H1 (cell line): ENCODE measurements at regions not wholly inside any gene's neighbourhood (a gene's known extent, or its start where the extent isn't known, plus 50 kb on each side); places are given as distances from the start of the nearest gene placed in this dataset.

ENCODE experiments used
- CTCF ChIA-PET: fragments of 300-600 bp; sonication (Branson Sonifier 250); formaldehyde crosslinking; loops from one replicate; lab custom pipeline; 2021; ENCODE audit not compliant: partially characterized antibody; lab: Charles Lee
- POLR2A ChIA-PET: fragments of 300-600 bp; sonication (Branson Sonifier 250); formaldehyde crosslinking; loops from one replicate; lab custom pipeline; 2021; ENCODE audit warnings: inconsistent platforms; ENCODE audit not compliant: partially characterized antibody; lab: Charles Lee
- DNase-seq, 2 experiments: peaks; one replicate each; pipeline versions ENCODE4 v3.0.0 to v3.0.0-alpha.2; 2010 to 2022; ENCODE audit warnings: low spot score in 2 of 2, low read depth in 1 of 2, mixed read lengths in 1 of 2
- FAIRE-seq: peaks from 2 replicates; lab custom pipeline; 2011; peaks lifted over from hg19 to GRCh38; lab: Jason Lieb, UNC
- H2AFZ ChIP-seq: 2 replicates; pipeline ENCODE4 v1.8.1; 2012; ENCODE audit warnings: low read length, inconsistent platforms
- H2AK5ac ChIP-seq: 2 replicates; pipeline ENCODE4 v1.6.1; 2013; ENCODE audit warnings: low read depth, low read length
- H2BK120ac ChIP-seq: replicated peaks from 2 replicates; pipeline ENCODE3; 2013; ENCODE audit warnings: low read depth, low read length, inconsistent platforms
- H2BK12ac ChIP-seq: 2 replicates; pipeline ENCODE4 v1.6.1; 2013; ENCODE audit warnings: low read depth, low read length
- H2BK15ac ChIP-seq: 2 replicates; pipeline ENCODE4 v1.6.1; 2013; ENCODE audit warnings: low read length
- H2BK20ac ChIP-seq: 2 replicates; pipeline ENCODE4 v1.6.1; 2013; ENCODE audit warnings: low read length
- H2BK5ac ChIP-seq: 2 replicates; pipeline ENCODE4 v1.6.1; 2013; ENCODE audit warnings: low read depth, low read length
- H3K14ac ChIP-seq: 2 replicates; pipeline ENCODE4 v1.6.1; 2013; ENCODE audit warnings: inconsistent platforms; ENCODE audit not compliant: insufficient read length
- H3K18ac ChIP-seq: 2 replicates; pipeline ENCODE4 v1.6.1; 2013; ENCODE audit warnings: low read length; ENCODE audit errors: extremely low read depth
- H3K23ac ChIP-seq: 2 replicates; pipeline ENCODE4 v1.6.1; 2013; ENCODE audit warnings: inconsistent platforms; ENCODE audit not compliant: insufficient read length
- H3K23me2 ChIP-seq: 2 replicates; pipeline ENCODE4 v1.6.1; 2013; ENCODE audit warnings: low read depth, low read length
- H3K27ac ChIP-seq: 2 replicates; pipeline ENCODE4 v1.6.1; 2011; ENCODE audit warnings: low read depth, low read length, inconsistent platforms
- H3K27me3 ChIP-seq, 4 experiments: replicated peaks in 1 of 4; 1 replicate in 1 of 4; 2 replicates in 3 of 4; pipeline versions ENCODE4 v1.6.1 to v1.8.1; 2011 to 2013; ENCODE audit warnings: low read length in 3 of 4, mild to moderate bottlenecking in 3 of 4, inconsistent platforms in 2 of 4, mixed read lengths in 2 of 4, moderate library complexity in 1 of 4; ENCODE audit not compliant: control insufficient read depth in 3 of 4, insufficient read depth in 3 of 4; ENCODE audit errors: extremely low read depth in 1 of 4
- H3K36me3 ChIP-seq, 4 experiments: 2 replicates each; pipeline versions ENCODE4 v1.6.1 to v1.8.1; 2011 to 2013; ENCODE audit warnings: mild to moderate bottlenecking in 4 of 4, low read length in 3 of 4, moderate library complexity in 2 of 4, control low read depth in 1 of 4, inconsistent platforms in 1 of 4; ENCODE audit not compliant: insufficient read depth in 4 of 4, control insufficient read depth in 2 of 4
- H3K4ac ChIP-seq: replicated peaks from 2 replicates; pipeline ENCODE3; 2013; ENCODE audit warnings: low read length, low read depth, mixed read lengths, inconsistent platforms; ENCODE audit not compliant: insufficient read length
- H3K4me1 ChIP-seq, 4 experiments: replicated peaks in 1 of 4; 1 replicate in 1 of 4; 2 replicates in 3 of 4; pipeline versions ENCODE4 v1.6.1 to v1.8.1; 2011 to 2013; ENCODE audit warnings: low read length in 3 of 4, inconsistent platforms in 2 of 4, mixed read lengths in 1 of 4; ENCODE audit not compliant: insufficient read depth in 4 of 4, control insufficient read depth in 3 of 4
- H3K4me2 ChIP-seq, 2 experiments: 2 replicates each; pipeline versions ENCODE4 v1.6.1 to v1.8.1; 2011 to 2013; ENCODE audit warnings: low read depth in 2 of 2, low read length in 2 of 2, control low read depth in 1 of 2, inconsistent platforms in 1 of 2, mild to moderate bottlenecking in 1 of 2; ENCODE audit not compliant: insufficient read depth in 1 of 2
- H3K4me3 ChIP-seq, 4 experiments: fragments of 200-600, 300-600 bp in 1 of 4; sonication (generic), shearing (Covaris generic), sonication (Bioruptor Twin) in 1 of 4; 2 replicates each; pipeline versions ENCODE4 v1.5.1 to v1.8.1; 2011 to 2016; ENCODE audit warnings: low read length in 4 of 4, low read depth in 3 of 4, control low read depth in 2 of 4, inconsistent platforms in 2 of 4, mild to moderate bottlenecking in 2 of 4, mixed read lengths in 1 of 4, moderate library complexity in 1 of 4; ENCODE audit not compliant: insufficient read depth in 2 of 4; ENCODE audit errors: extremely low read depth in 1 of 4
- H3K56ac ChIP-seq: replicated peaks from 2 replicates; pipeline ENCODE3; 2013; ENCODE audit warnings: low read depth, mild to moderate bottlenecking, mixed read lengths, low read length, inconsistent platforms; ENCODE audit not compliant: insufficient read length
- H3K79me1 ChIP-seq: 2 replicates; pipeline ENCODE4 v1.6.1; 2013; ENCODE audit warnings: low read depth, low read length, control low read depth
- H3K79me2 ChIP-seq, 2 experiments: 2 replicates each; pipeline versions ENCODE4 v1.6.1 to v1.8.1; 2012 to 2013; ENCODE audit warnings: low read length in 2 of 2, mild to moderate bottlenecking in 2 of 2, inconsistent platforms in 1 of 2; ENCODE audit not compliant: insufficient read depth in 2 of 2, control insufficient read depth in 1 of 2
- H3K9ac ChIP-seq, 4 experiments: replicated peaks in 1 of 4; 1 replicate in 1 of 4; 2 replicates in 3 of 4; pipeline versions ENCODE4 v1.6.1 to v1.8.1; 2011 to 2013; ENCODE audit warnings: low read depth in 3 of 4, low read length in 3 of 4, control low read depth in 2 of 4, mild to moderate bottlenecking in 2 of 4, moderate library complexity in 2 of 4, inconsistent platforms in 1 of 4; ENCODE audit errors: extremely low read depth in 1 of 4
- H3K9me3 ChIP-seq, 2 experiments: 2 replicates each; pipeline versions ENCODE4 v1.6.1 to v1.8.1; 2012 to 2013; ENCODE audit warnings: mild to moderate bottlenecking in 2 of 2, moderate library complexity in 2 of 2, control low read depth in 1 of 2, inconsistent platforms in 1 of 2, low read depth in 1 of 2, low read length in 1 of 2, mixed read lengths in 1 of 2; ENCODE audit not compliant: insufficient read depth in 2 of 2
- H4K20me1 ChIP-seq, 2 experiments: replicated peaks in 1 of 2; 2 replicates each; pipeline versions ENCODE3 to v1.8.1; 2011 to 2013; ENCODE audit warnings: inconsistent platforms in 2 of 2, low read length in 2 of 2, mild to moderate bottlenecking in 1 of 2; ENCODE audit not compliant: insufficient read depth in 2 of 2, control insufficient read depth in 1 of 2
- H4K5ac ChIP-seq: 2 replicates; pipeline ENCODE4 v1.6.1; 2013; ENCODE audit warnings: low read length, low read depth, mixed read lengths, inconsistent platforms; ENCODE audit not compliant: insufficient read length
- H4K8ac ChIP-seq: 2 replicates; pipeline ENCODE4 v1.8.0; 2013; ENCODE audit warnings: mild to moderate bottlenecking, moderate library complexity, low read length, inconsistent platforms; ENCODE audit not compliant: insufficient read depth; ENCODE audit errors: extremely low read depth
- H4K91ac ChIP-seq: replicated peaks from 2 replicates; pipeline ENCODE3; 2013; ENCODE audit warnings: low read length, mixed read lengths, inconsistent platforms; ENCODE audit not compliant: insufficient read length
- ASH2L ChIP-seq: fragments of 200-600, 300-600 bp; sonication (generic); IDR thresholded peaks from one replicate; pipeline ENCODE4 v1.7.1; 2017; ENCODE audit warnings: low read length
- FOSL1 ChIP-seq: IDR thresholded peaks from 2 replicates; pipeline ENCODE4 v1.6.1; 2011; ENCODE audit warnings: mild to moderate bottlenecking, low read depth, low read length, moderate library complexity; ENCODE audit not compliant: insufficient read depth
- HDAC2 ChIP-seq, 2 experiments: fragments of 300-600 bp in 1 of 2; sonication (generic) in 1 of 2; IDR thresholded peaks; 2 replicates each; pipeline ENCODE4 v1.6.1; 2011 to 2012; ENCODE audit warnings: low read depth in 2 of 2, low read length in 2 of 2, mild to moderate bottlenecking in 2 of 2, moderate library complexity in 2 of 2, borderline replicate concordance in 1 of 2, inconsistent platforms in 1 of 2
- RAD21 ChIP-seq, 2 experiments: IDR thresholded peaks in 1 of 2; conservative IDR thresholded peaks in 1 of 2; 2 replicates each; pipeline ENCODE4 v1.6.1; 2011; ENCODE audit warnings: low read depth in 2 of 2, low read length in 2 of 2, improper control_type of control experiment in 1 of 2, inconsistent platforms in 1 of 2, mild to moderate bottlenecking in 1 of 2, moderate library complexity in 1 of 2
- SIRT6 ChIP-seq: IDR thresholded peaks from one replicate; pipeline ENCODE4 v1.7.1; 2012; ENCODE audit warnings: low read length, inconsistent platforms
- TAF1 ChIP-seq: IDR thresholded peaks from 2 replicates; pipeline ENCODE4 v1.6.1; 2011; ENCODE audit warnings: mild to moderate bottlenecking, low read depth, low read length
- WGBS, 2 experiments: shearing (Covaris generic) in 1 of 2; methylation state at CpG; one replicate each; pipeline versions ENCODE4 v1.1.6 to v1.1.7; 2013 to 2015; ENCODE audit warnings: low lambda C conversion rate in 2 of 2, mixed read lengths in 2 of 2, inconsistent platforms in 1 of 2, low coverage in 1 of 2, missing lambda C conversion rate in 1 of 2; ENCODE audit not compliant: insufficient replicate concordance in 2 of 2, insufficient coverage in 1 of 2, insufficient read length in 1 of 2; ENCODE audit errors: extremely low coverage in 1 of 2, missing lambda C conversion rate in 1 of 2; 5-methylcytosine and 5-hydroxymethylcytosine counted together
- TF ChIP-seq, protein P1 (sequence below): IDR thresholded peaks from 2 replicates; pipeline ENCODE4 v1.6.1; 2012; ENCODE audit warnings: inconsistent platforms

DNA sequence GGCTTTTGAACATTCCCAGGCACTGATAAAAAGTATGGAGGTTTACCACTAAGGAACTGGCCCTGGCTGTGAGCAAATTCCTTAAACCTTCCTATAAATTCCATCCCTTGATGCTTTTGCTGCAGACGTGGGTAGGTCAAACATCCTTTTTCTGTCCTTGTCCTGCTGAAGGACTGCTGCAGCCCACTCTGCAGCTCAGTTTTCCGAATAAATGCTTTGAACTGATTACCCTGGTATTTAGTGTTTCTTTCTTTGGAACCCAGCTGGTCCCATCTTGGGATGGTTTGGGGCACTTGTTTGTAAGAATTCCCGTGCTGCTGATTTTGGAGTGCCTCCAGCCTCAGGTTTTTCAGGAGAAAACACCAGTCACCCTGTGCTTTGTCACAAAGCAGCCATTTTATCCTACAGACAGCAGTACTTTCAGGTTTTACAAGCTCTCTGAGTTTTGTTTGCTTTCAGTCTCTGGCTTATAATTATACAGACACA is 815.9 kb downstream of the VGLL3 start:
- no peaks in the 10 kb centered on the region for H3K36me3 ChIP-seq
- H3K18ac ChIP-seq, result peak overlapping the region; percentile 73
- no peak overlapping the region for H4K5ac ChIP-seq
- ChIA-PET POLR2A (interaction anchor here (1.2 to 1.4 kb wide), 2 partner anchors 37 to 380 kb away, joined by 3 read pairs; no protein-coding TSS in a partner anchor), CTCF (interaction anchor here (0.5 to 1.0 kb wide), 2 partner anchors 34 to 373 kb away, joined by 3 read pairs; no protein-coding TSS in a partner anchor)
- H3K4me2 ChIP-seq, result peak overlapping the region; percentile 36 to 50
- peak overlapping the region; percentile 97 for H2BK5ac ChIP-seq
- H2BK15ac ChIP-seq, result no peak overlapping the region
- H3K79me1 ChIP-seq, result no peaks in the 10 kb centered on the region
- 31% methylated on average over 3 of the region's 3 CpGs; no CpG with 5 or more reads in 1 of the 2 experiments for WGBS, 2 experiments
- H3K27me3 ChIP-seq, result no peaks in the 10 kb centered on the region
- peak overlapping the region; percentile 90; the same call in 1 of the 2 replicates for H2BK20ac ChIP-seq
- peak overlapping the region; percentile 37 for H3K27ac ChIP-seq
- DNase-seq (peak; percentile 17 to 51), FAIRE-seq (peak; percentile 7)
- peaks cover 2 to 21% (median 14%) of the 10 kb centered on the region in 4 experiments for H3K4me1 ChIP-seq
- H4K20me1 ChIP-seq, result no peaks in the 10 kb centered on the region
- H2BK120ac ChIP-seq, result peak overlapping the region; percentile 10
- peak overlapping the region; percentile 64 for H2BK12ac ChIP-seq
- no peak for TF ChIP-seq RAD21 (IDR thresholded peaks at IDR 0.05 in 1 of 2, conservative IDR thresholded peaks at IDR 0.05 in 1 of 2; ENCODE audit: low read depth in 2 of 2, low read length in 2 of 2)
- no peak for TF ChIP-seq SIRT6
- peak; percentile 28 for TF ChIP-seq ASH2L
- TF ChIP-seq TAF1, result no peak
- TF ChIP-seq FOSL1, result no peak
- TF ChIP-seq, protein P1, sequence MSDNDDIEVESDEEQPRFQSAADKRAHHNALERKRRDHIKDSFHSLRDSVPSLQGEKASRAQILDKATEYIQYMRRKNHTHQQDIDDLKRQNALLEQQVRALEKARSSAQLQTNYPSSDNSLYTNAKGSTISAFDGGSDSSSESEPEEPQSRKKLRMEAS, result no peak
- no peak for TF ChIP-seq HDAC2 (IDR thresholded peaks at IDR 0.05; ENCODE audit: borderline replicate concordance in 1 of 2, low read depth in 2 of 2, low read length in 2 of 2)
- H4K91ac ChIP-seq, result no peak overlapping the region
- no peaks in the 10 kb centered on the region for H3K9me3 ChIP-seq
- no peak overlapping the region for H2AFZ ChIP-seq
- no peak overlapping the region for H3K4ac ChIP-seq
- no peak overlapping the region for H3K9ac ChIP-seq
- H3K79me2 ChIP-seq, result no peaks in the 10 kb centered on the region
- no peak overlapping the region for H3K56ac ChIP-seq
- H3K23me2 ChIP-seq, result no peaks in the 10 kb centered on the region
- H2AK5ac ChIP-seq, result no peak overlapping the region
- peak overlapping the region in 1 of 4 experiments; percentile 9; a peak in 1 of 8 replicates for H3K4me3 ChIP-seq
- no peak overlapping the region for H4K8ac ChIP-seq
- no peak overlapping the region for H3K23ac ChIP-seq
- no peak overlapping the region for H3K14ac ChIP-seq
